IMR-90 (cell line): ENCODE measurements at regions not wholly inside any gene's neighbourhood (a gene's known extent, or its start where the extent isn't known, plus 50 kb on each side); places are given as distances from the start of the nearest gene placed in this dataset.

Experiments
- BHLHE40 ChIP-seq: fragments of 150-350 bp; IDR thresholded peaks from 2 replicates; pipeline ENCODE4 v1.6.1; 2016; ENCODE audit warnings: mild to moderate bottlenecking, low read depth, low read length
- CEBPB ChIP-seq: IDR thresholded peaks from 2 replicates; pipeline ENCODE4 v1.6.1; 2012; ENCODE audit warnings: low read depth, low read length, improper control_type of control experiment
- CTCF ChIP-seq: conservative IDR thresholded peaks from 2 replicates; pipeline ENCODE4 v1.5.1; 2012; ENCODE audit warnings: mild to moderate bottlenecking, low read depth, low read length, improper control_type of control experiment
- FOS ChIP-seq: fragments of 150-350 bp; IDR thresholded peaks from 2 replicates; pipeline ENCODE4 v1.6.1; 2016; ENCODE audit warnings: low read depth, low read length
- NFE2L2 ChIP-seq: fragments of 150-350 bp; IDR thresholded peaks from 2 replicates; pipeline ENCODE4 v1.6.1; 2016; ENCODE audit warnings: low read depth, mild to moderate bottlenecking, low read length
- POLR2A ChIP-seq: IDR thresholded peaks from 2 replicates; pipeline ENCODE4 v1.6.1; 2012; ENCODE audit warnings: mild to moderate bottlenecking, low read depth, low read length
- RAD21 ChIP-seq: IDR thresholded peaks from 2 replicates; pipeline ENCODE4 v1.6.1; 2012; ENCODE audit warnings: low read length, improper control_type of control experiment
- RCOR1 ChIP-seq: IDR thresholded peaks from 2 replicates; pipeline ENCODE4 v1.6.1; 2012; ENCODE audit warnings: mild to moderate bottlenecking, low read length, improper control_type of control experiment; ENCODE audit not compliant: insufficient replicate concordance
- USF2 ChIP-seq: fragments of 150-350 bp; IDR thresholded peaks from 2 replicates; pipeline ENCODE4 v1.6.1; 2017; ENCODE audit warnings: mild to moderate bottlenecking, antibody characterized with exemption, low read length, low read depth

- TF ChIP-seq BHLHE40 = no peak
- TF ChIP-seq FOS = no peak
- no peak for TF ChIP-seq CTCF
- no peak for TF ChIP-seq NFE2L2
- no peak for TF ChIP-seq RCOR1
- no peak for TF ChIP-seq POLR2A
- TF ChIP-seq USF2 = no peak
- TF ChIP-seq CEBPB = no peak
- TF ChIP-seq RAD21 = no peak
These were observed 1151.6 kb upstream of the CDH6 start for GRCh38 chr5:30041831-30042385.
